Stimulated activated CD4-positive, alpha-beta T cell treated with anti-CD3 and anti-CD28 coated beads, Interleukin-12 subunit alpha, Interleukin-12 subunit beta, amount 100 ng/mL, for 48 hours (primary cell): ENCODE measurements at regions not wholly inside any gene's neighbourhood (a gene's known extent, or its start where the extent isn't known, plus 50 kb on each side); places are given as distances from the start of the nearest gene placed in this dataset.

ENCODE experiments used
- DNase-seq, 3 donors: peaks; one replicate each; pipeline ENCODE4 v3.0.0-alpha.2; 2020; ENCODE audit warnings: low read depth in 2 of 3, low spot score in 1 of 3

- DNase-seq, result no peak
These were observed 1590.7 kb upstream of the TENM3 start for GRCh38 chr4:180652533-180652932.

GRCh38 chr4:180655886-180656285 lies 1587.3 kb upstream of the TENM3 start:
- DNase-seq, result no peak

- DNase-seq, result no peak
These were observed 1585.3 kb upstream of the TENM3 start for GRCh38 chr4:180657881-180658280.

- peak; percentile 19 to 63 (median 46) for DNase-seq
These were observed 1578.3 kb upstream of the TENM3 start for GRCh38 chr4:180664766-180665368.

GRCh38 chr4:180665481-180665880 lies 1577.7 kb upstream of the TENM3 start:
- DNase-seq, result no peak

GRCh38 chr4:180665994-180666824 lies 1577.0 kb upstream of the TENM3 start:
- DNase-seq, result peak in 2 of 3 donors; percentile 2 to 17

GRCh38 chr4:180668732-180669131 lies 1574.5 kb upstream of the TENM3 start:
- DNase-seq, result no peak

- no peak for DNase-seq
These were observed 1573.5 kb upstream of the TENM3 start for GRCh38 chr4:180669680-180670079.

- no peak for DNase-seq
These were observed 1568.4 kb upstream of the TENM3 start for GRCh38 chr4:180674619-180675358.

GRCh38 chr4:180675359-180675650 lies 1567.9 kb upstream of the TENM3 start:
- no peak for DNase-seq

GRCh38 chr4:180680305-180680704 lies 1562.9 kb upstream of the TENM3 start:
- no peak for DNase-seq

- no peak for DNase-seq
These were observed 1560.4 kb upstream of the TENM3 start for GRCh38 chr4:180682776-180683175.

- no peak for DNase-seq
These were observed 1560.0 kb upstream of the TENM3 start for GRCh38 chr4:180683186-180683585.

- no peak for DNase-seq
These were observed 1554.7 kb upstream of the TENM3 start for GRCh38 chr4:180688480-180688879.

- DNase-seq, result no peak
These were observed 1548.3 kb upstream of the TENM3 start for GRCh38 chr4:180694875-180695274.

GRCh38 chr4:180695851-180696250 lies 1547.4 kb upstream of the TENM3 start:
- no peak for DNase-seq

- no peak for DNase-seq
These were observed 1546.6 kb upstream of the TENM3 start for GRCh38 chr4:180696460-180697092.

GRCh38 chr4:180698550-180699195 lies 1544.5 kb upstream of the TENM3 start:
- no peak for DNase-seq

GRCh38 chr4:180706766-180707165 lies 1536.4 kb upstream of the TENM3 start:
- DNase-seq, result no peak

- no peak for DNase-seq
These were observed 1532.4 kb upstream of the TENM3 start for GRCh38 chr4:180710628-180711337.
